IMR-90 (cell line): ENCODE measurements at regions not wholly inside any gene's neighbourhood (a gene's known extent, or its start where the extent isn't known, plus 50 kb on each side); places are given as distances from the start of the nearest gene placed in this dataset.

Source experiments
- ATAC-seq: fragments of 200-7000 bp; cut with Tn5 transposase; 2 replicates; pipeline ENCODE4 v1.9.1; 2020; ENCODE audit warnings: low read depth, mild to moderate bottlenecking, moderate library complexity
- BruUV-seq: library from RNA; stranded (reverse); fragments of 400-500 nt; replicated peaks from 2 replicates; lab custom pipeline; 2021; lab: Mats Ljungman, UMichigan
- CTCF ChIA-PET: fragments of 300-600 bp; formaldehyde crosslinking; extraction: SDS; loops from one replicate; lab custom pipeline; 2021; ENCODE audit warnings: antibody characterized with exemption; lab: Yijun Ruan, JAX
- POLR2A ChIA-PET: fragments of 300-600 bp; sonication (Branson Sonifier 250); formaldehyde crosslinking; loops from one replicate; lab custom pipeline; 2022; ENCODE audit warnings: antibody characterized with exemption; ENCODE audit not compliant: unreplicated experiment; lab: Charles Lee
- DNase-seq: peaks from one replicate; pipeline ENCODE4 v3.0.0; 2013
- H2AFZ ChIP-seq: replicated peaks from 2 replicates; pipeline ENCODE3; 2013; ENCODE audit warnings: low read length, mild to moderate bottlenecking; ENCODE audit not compliant: poor library complexity
- H2AK5ac ChIP-seq: 2 replicates; pipeline ENCODE4 v1.6.1; 2013; ENCODE audit warnings: low read depth, low read length, inconsistent platforms
- H2AK9ac ChIP-seq: replicated peaks from 2 replicates; pipeline ENCODE3; 2013; ENCODE audit warnings: mild to moderate bottlenecking, low read depth, low read length, moderate library complexity; ENCODE audit not compliant: poor library complexity
- H2BK120ac ChIP-seq: 2 replicates; pipeline ENCODE4 v1.6.1; 2013; ENCODE audit warnings: low read depth, low read length, inconsistent platforms
- H2BK15ac ChIP-seq: 3 replicates; pipeline ENCODE4 v1.6.1; 2013; ENCODE audit warnings: low read depth, low read length, inconsistent platforms
- H2BK20ac ChIP-seq: 2 replicates; pipeline ENCODE4 v1.6.1; 2013; ENCODE audit warnings: low read depth, mild to moderate bottlenecking, inconsistent platforms, low read length, moderate library complexity
- H2BK5ac ChIP-seq: 2 replicates; pipeline ENCODE4 v1.6.1; 2013; ENCODE audit warnings: mild to moderate bottlenecking, low read depth, low read length, inconsistent platforms; ENCODE audit not compliant: poor library complexity, severe bottlenecking
- H3K14ac ChIP-seq: replicated peaks from 2 replicates; pipeline ENCODE4 v1.6.1; 2013; ENCODE audit warnings: low read depth, low read length, inconsistent platforms
- H3K18ac ChIP-seq: 2 replicates; pipeline ENCODE4 v1.6.1; 2013; ENCODE audit warnings: low read depth, low read length, control low read depth
- H3K23ac ChIP-seq: 2 replicates; pipeline ENCODE4 v1.6.1; 2013; ENCODE audit warnings: low read depth, low read length, inconsistent platforms
- H3K27ac ChIP-seq: 2 replicates; pipeline ENCODE4 v1.5.1; 2013; ENCODE audit warnings: mild to moderate bottlenecking, control low read depth, low read length; ENCODE audit not compliant: insufficient read depth
- H3K27me3 ChIP-seq: 2 replicates; pipeline ENCODE4 v1.6.1; 2013; ENCODE audit warnings: low read length; ENCODE audit not compliant: control insufficient read depth, insufficient read depth
- H3K36me3 ChIP-seq: 2 replicates; pipeline ENCODE4 v1.6.1; 2013; ENCODE audit warnings: low read length, mixed read lengths; ENCODE audit not compliant: control insufficient read depth, insufficient read depth
- H3K4ac ChIP-seq: 2 replicates; pipeline ENCODE4 v1.6.1; 2013; ENCODE audit warnings: low read depth, low read length, inconsistent platforms
- H3K4me1 ChIP-seq: 2 replicates; pipeline ENCODE4 v1.6.1; 2013; ENCODE audit warnings: low read length, mixed read lengths; ENCODE audit not compliant: control insufficient read depth, insufficient read depth
- H3K4me2 ChIP-seq: 2 replicates; pipeline ENCODE4 v1.6.1; 2013; ENCODE audit warnings: low read depth, mild to moderate bottlenecking, control low read depth, low read length, moderate library complexity
- H3K4me3 ChIP-seq: 2 replicates; pipeline ENCODE4 v1.5.1; 2013; ENCODE audit warnings: low read depth, mild to moderate bottlenecking, control low read depth, low read length, moderate library complexity; ENCODE audit not compliant: insufficient read depth
- H3K56ac ChIP-seq: 2 replicates; pipeline ENCODE4 v1.6.1; 2013; ENCODE audit warnings: low read length, inconsistent platforms; ENCODE audit not compliant: insufficient read depth; ENCODE audit errors: extremely low read depth
- H3K79me1 ChIP-seq, 2 experiments: 2 replicates each; pipeline ENCODE4 v1.6.1; 2013; ENCODE audit warnings: low read length in 2 of 2, inconsistent platforms in 1 of 2, low read depth in 1 of 2
- H3K9ac ChIP-seq: 2 replicates; pipeline ENCODE4 v1.6.1; 2013; ENCODE audit warnings: low read depth, low read length, control low read depth
- H3K9me1 ChIP-seq: 2 replicates; pipeline ENCODE4 v1.6.1; 2013; ENCODE audit warnings: low read length, inconsistent platforms; ENCODE audit not compliant: insufficient read depth
- H3K9me3 ChIP-seq: 2 replicates; pipeline ENCODE4 v1.6.1; 2013; ENCODE audit warnings: low read length; ENCODE audit not compliant: control insufficient read depth, insufficient read depth
- H4K20me1 ChIP-seq: 2 replicates; pipeline ENCODE4 v1.6.1; 2013; ENCODE audit warnings: low read length, inconsistent platforms; ENCODE audit not compliant: insufficient read depth
- H4K5ac ChIP-seq: 2 replicates; pipeline ENCODE4 v1.6.1; 2013; ENCODE audit warnings: mild to moderate bottlenecking, low read depth, low read length, control low read depth
- H4K8ac ChIP-seq, 2 experiments: 2 replicates each; pipeline ENCODE4 v1.6.1; 2013; ENCODE audit warnings: low read depth in 2 of 2, low read length in 2 of 2, control low read depth in 1 of 2, inconsistent platforms in 1 of 2
- H4K91ac ChIP-seq: 2 replicates; pipeline ENCODE4 v1.6.1; 2013; ENCODE audit warnings: low read depth, low read length, inconsistent platforms; ENCODE audit not compliant: insufficient read depth
- BHLHE40 ChIP-seq: fragments of 150-350 bp; IDR thresholded peaks from 2 replicates; pipeline ENCODE4 v1.6.1; 2016; ENCODE audit warnings: mild to moderate bottlenecking, low read depth, low read length
- CHD1 ChIP-seq: IDR thresholded peaks from 2 replicates; pipeline ENCODE4 v1.6.1; 2012; ENCODE audit warnings: low read depth, low read length, improper control_type of control experiment
- CTCF ChIP-seq: conservative IDR thresholded peaks from 2 replicates; pipeline ENCODE4 v1.5.1; 2012; ENCODE audit warnings: mild to moderate bottlenecking, low read depth, low read length, improper control_type of control experiment
- ELK1 ChIP-seq: fragments of 150-350 bp; IDR thresholded peaks from 2 replicates; pipeline ENCODE4 v1.6.1; 2016; ENCODE audit warnings: low read depth, mild to moderate bottlenecking, low read length, moderate library complexity, borderline replicate concordance
- FOS ChIP-seq: fragments of 150-350 bp; IDR thresholded peaks from 2 replicates; pipeline ENCODE4 v1.6.1; 2016; ENCODE audit warnings: low read depth, low read length
- MAFK ChIP-seq: IDR thresholded peaks from 2 replicates; pipeline ENCODE4 v1.6.1; 2012; ENCODE audit warnings: low read depth, low read length, improper control_type of control experiment
- MAZ ChIP-seq: IDR thresholded peaks from 2 replicates; pipeline ENCODE4 v1.6.1; 2012; ENCODE audit warnings: low read depth, mild to moderate bottlenecking, low read length, improper control_type of control experiment, moderate library complexity, borderline replicate concordance
- MXI1 ChIP-seq: IDR thresholded peaks from 2 replicates; pipeline ENCODE4 v1.6.1; 2012; ENCODE audit warnings: low read depth, mild to moderate bottlenecking, low read length, moderate library complexity, borderline replicate concordance
- NFE2L2 ChIP-seq: fragments of 150-350 bp; IDR thresholded peaks from 2 replicates; pipeline ENCODE4 v1.6.1; 2016; ENCODE audit warnings: low read depth, mild to moderate bottlenecking, low read length
- POLR2A ChIP-seq: IDR thresholded peaks from 2 replicates; pipeline ENCODE4 v1.6.1; 2012; ENCODE audit warnings: mild to moderate bottlenecking, low read depth, low read length
- RAD21 ChIP-seq: IDR thresholded peaks from 2 replicates; pipeline ENCODE4 v1.6.1; 2012; ENCODE audit warnings: low read length, improper control_type of control experiment
- RCOR1 ChIP-seq: IDR thresholded peaks from 2 replicates; pipeline ENCODE4 v1.6.1; 2012; ENCODE audit warnings: mild to moderate bottlenecking, low read length, improper control_type of control experiment; ENCODE audit not compliant: insufficient replicate concordance
- RFX5 ChIP-seq: IDR thresholded peaks from 2 replicates; pipeline ENCODE4 v1.8.0; 2012; ENCODE audit warnings: low read depth, mild to moderate bottlenecking, low read length, moderate library complexity
- SMC3 ChIP-seq: fragments of 150-350 bp; IDR thresholded peaks from 2 replicates; pipeline ENCODE4 v1.6.1; 2016; ENCODE audit warnings: low read depth, mild to moderate bottlenecking, antibody characterized with exemption, low read length, moderate library complexity
- USF2 ChIP-seq: fragments of 150-350 bp; IDR thresholded peaks from 2 replicates; pipeline ENCODE4 v1.6.1; 2017; ENCODE audit warnings: mild to moderate bottlenecking, antibody characterized with exemption, low read length, low read depth
- WGBS, 2 experiments: methylation state at CpG; one replicate each; pipeline versions ENCODE4 v1.1.5 to v1.1.7; 2013; ENCODE audit warnings: missing lambda C conversion rate in 2 of 2; ENCODE audit not compliant: insufficient read length in 1 of 2; ENCODE audit errors: extremely low coverage in 2 of 2; 5-methylcytosine and 5-hydroxymethylcytosine counted together
- dilution Hi-C: fragments of 300-500 bp; cut with HindIII; formaldehyde crosslinking; loops from one replicate; pipeline ENCODE4 v1.14.3; 2018; ENCODE audit warnings: low sequenced_read_pairs; ENCODE audit not compliant: unreplicated experiment
- in situ Hi-C: fragments of 300-500 bp; cut with MboI; formaldehyde crosslinking; loops from 3 replicates; pipeline ENCODE4 v1.14.3; 2019; ENCODE audit warnings: low sequenced_read_pairs, inconsistent platforms, mixed read lengths
- intact Hi-C: fragments of 100-400 bp; cut with micrococcal nuclease; formaldehyde crosslinking; loops from 2 replicates; pipeline ENCODE4 v1.10.0; 2022

GRCh38 chr13:74299721-74300120 is 165.5 kb upstream of the KLF12 start:
- H3K4me1 ChIP-seq, result no peaks in the 10 kb centered on the region
- H3K9me3 ChIP-seq, result no peaks in the 10 kb centered on the region
- ChIA-PET POLR2A (no interaction called here), CTCF (no interaction called here)
- H3K27ac ChIP-seq, result no peak overlapping the region
- no peak overlapping the region for H2BK20ac ChIP-seq
- H3K4me3 ChIP-seq, result no peak overlapping the region
- H4K91ac ChIP-seq, result no peak overlapping the region
- no peaks in the 10 kb centered on the region for H3K79me1 ChIP-seq
- BruUV-seq, result no TSS peak
- WGBS, 2 experiments, result no CpG with 5 or more reads among the region's 2 CpGs
- H3K18ac ChIP-seq, result no peak overlapping the region
- ATAC-seq (no peak), DNase-seq (no peak)
- TF ChIP-seq RCOR1 (no peak), SMC3 (no peak), RFX5 (no peak), NFE2L2 (no peak), USF2 (no peak), ELK1 (no peak), MAFK (no peak), CHD1 (no peak), POLR2A (no peak), CTCF (no peak), RAD21 (no peak), BHLHE40 (no peak), MAZ (no peak), FOS (no peak), MXI1 (no peak)
- no peak overlapping the region for H3K9ac ChIP-seq
- in situ Hi-C loops (loop anchor here (25.0 kb wide), 1 partner anchor 462 kb away; no protein-coding TSS in a partner anchor), intact Hi-C loops (loop anchor here (5.0 kb wide), 1 partner anchor 1248 kb away; the partner anchor contains the start of gene UCHL3), dilution Hi-C loops (no loop called here)
- H3K36me3 ChIP-seq, result no peaks in the 10 kb centered on the region
- H4K20me1 ChIP-seq, result no peaks in the 10 kb centered on the region
- no peak overlapping the region for H2BK5ac ChIP-seq
- H3K56ac ChIP-seq, result no peak overlapping the region
- no peaks in the 10 kb centered on the region for H3K9me1 ChIP-seq
- H2BK15ac ChIP-seq, result no peak overlapping the region
- H3K27me3 ChIP-seq, result no peaks in the 10 kb centered on the region
- no peak overlapping the region for H2AK5ac ChIP-seq
- no peak overlapping the region for H3K4ac ChIP-seq
- H4K5ac ChIP-seq, result no peak overlapping the region
- no peak overlapping the region for H2AK9ac ChIP-seq
- H4K8ac ChIP-seq, result no peak overlapping the region
- H3K23ac ChIP-seq, result no peak overlapping the region
- no peak overlapping the region for H3K4me2 ChIP-seq
- no peak overlapping the region for H2BK120ac ChIP-seq
- no peak overlapping the region for H2AFZ ChIP-seq
- H3K14ac ChIP-seq, result no peak overlapping the region
